PC-9 (cell line): ENCODE measurements at regions not wholly inside any gene's neighbourhood (a gene's known extent, or its start where the extent isn't known, plus 50 kb on each side); places are given as distances from the start of the nearest gene placed in this dataset.

Experiments
- BruUV-seq: library from RNA; stranded (reverse); fragments of 400-500 nt; replicated peaks from 2 replicates; lab custom pipeline; 2021; lab: Mats Ljungman, UMichigan
- CTCF ChIA-PET: fragments of 300-600 bp; sonication (Branson Sonifier 250); formaldehyde crosslinking; loops from one replicate; lab custom pipeline; 2022; ENCODE audit warnings: antibody characterized with exemption; lab: Charles Lee
- POLR2A ChIA-PET: fragments of 300-600 bp; sonication (Branson Sonifier 250); formaldehyde crosslinking; loops from one replicate; lab custom pipeline; 2022; ENCODE audit warnings: antibody characterized with exemption; ENCODE audit not compliant: unreplicated experiment; lab: Charles Lee
- DNase-seq, 2 experiments: peaks; one replicate each; pipeline versions ENCODE4 v3.0.0 to v3.0.0-alpha.2; 2015 to 2022; ENCODE audit warnings: mixed read lengths in 1 of 2
- H2AFZ ChIP-seq: fragments of 200-600 bp; sonication (generic); 2 replicates; pipeline ENCODE4 v1.8.1; 2017; ENCODE audit warnings: antibody characterized with exemption
- H3F3A ChIP-seq: fragments of 200-600 bp; sonication (generic); 2 replicates; pipeline ENCODE4 v1.8.1; 2017; ENCODE audit warnings: antibody characterized with exemption, mild to moderate bottlenecking, low read depth; ENCODE audit not compliant: insufficient read depth
- H3K27ac ChIP-seq: fragments of 200-600 bp; sonication (generic); 2 replicates; pipeline ENCODE4 v1.6.1; 2016; ENCODE audit warnings: mixed run types
- H3K27me3 ChIP-seq: fragments of 200-600 bp; sonication (generic); 2 replicates; pipeline ENCODE4 v1.6.1; 2016; ENCODE audit warnings: low read depth, mixed run types; ENCODE audit not compliant: insufficient read depth
- H3K36me3 ChIP-seq: fragments of 200-600 bp; sonication (generic); 2 replicates; pipeline ENCODE4 v1.6.1; 2016; ENCODE audit warnings: low read depth, mixed run types
- H3K4me1 ChIP-seq: fragments of 200-600 bp; sonication (generic); replicated peaks from 2 replicates; pipeline ENCODE4 v1.6.1; 2016; ENCODE audit warnings: mixed run types; ENCODE audit not compliant: insufficient read depth
- H3K4me2 ChIP-seq: fragments of 200-600 bp; sonication (generic); 2 replicates; pipeline ENCODE4 v1.6.1; 2017; ENCODE audit warnings: mixed run types
- H3K4me3 ChIP-seq: fragments of 200-600 bp; sonication (generic); 2 replicates; pipeline ENCODE4 v1.6.1; 2016; ENCODE audit warnings: mixed run types
- H3K79me2 ChIP-seq: fragments of 200-600 bp; sonication (generic); 2 replicates; pipeline ENCODE4 v1.6.1; 2017; ENCODE audit warnings: low read depth, mixed run types
- H3K9me2 ChIP-seq: fragments of 200-600 bp; sonication (generic); 2 replicates; pipeline ENCODE4 v1.8.1; 2017; ENCODE audit warnings: mild to moderate bottlenecking; ENCODE audit not compliant: insufficient read depth
- H3K9me3 ChIP-seq: fragments of 200-600 bp; sonication (generic); 2 replicates; pipeline ENCODE4 v1.8.1; 2016; ENCODE audit warnings: low read depth; ENCODE audit not compliant: insufficient read depth
- H4K20me1 ChIP-seq: fragments of 200-600 bp; sonication (generic); 2 replicates; pipeline ENCODE4 v1.8.1; 2017; ENCODE audit not compliant: insufficient read depth
- EZH2 ChIP-seq: fragments of 200-600 bp; sonication (generic); IDR thresholded peaks from 2 replicates; pipeline ENCODE4 v1.8.0; 2017; ENCODE audit warnings: antibody characterized with exemption, low read depth
- intact Hi-C: fragments of 100-400 bp; cut with micrococcal nuclease; formaldehyde crosslinking; loops from one replicate; pipeline ENCODE4 v1.10.0; 2022; ENCODE audit not compliant: unreplicated experiment
- TF ChIP-seq, protein P1 (sequence below): fragments of 200-600 bp; sonication (generic); conservative IDR thresholded peaks from 2 replicates; pipeline ENCODE4 v1.6.1; 2017; ENCODE audit warnings: mixed run types, antibody characterized with exemption, mild to moderate bottlenecking, moderate library complexity

DNA sequence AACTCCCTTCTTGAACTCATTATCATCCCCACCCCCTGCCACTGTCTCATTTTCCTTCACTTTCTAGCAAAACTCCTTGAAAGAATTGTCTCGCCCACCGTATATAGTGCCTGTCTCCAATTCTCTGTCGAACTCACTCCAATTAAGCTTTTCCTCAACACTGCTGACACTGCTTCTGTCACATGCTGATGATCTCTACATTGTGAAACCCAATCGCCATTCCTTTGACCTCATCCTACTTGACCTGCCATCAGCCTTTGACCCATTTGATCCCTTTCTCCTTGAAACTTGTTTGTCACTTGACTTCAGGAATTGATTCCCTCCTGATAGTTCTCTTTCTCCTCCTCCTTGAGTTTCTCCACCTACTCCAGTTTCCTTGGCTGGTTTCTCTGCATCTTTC is 54.8 kb downstream of the CCDC71L start:
- no peaks in the 10 kb centered on the region for H3F3A ChIP-seq
- H4K20me1 ChIP-seq = no peaks in the 10 kb centered on the region
- TF ChIP-seq, protein P1, sequence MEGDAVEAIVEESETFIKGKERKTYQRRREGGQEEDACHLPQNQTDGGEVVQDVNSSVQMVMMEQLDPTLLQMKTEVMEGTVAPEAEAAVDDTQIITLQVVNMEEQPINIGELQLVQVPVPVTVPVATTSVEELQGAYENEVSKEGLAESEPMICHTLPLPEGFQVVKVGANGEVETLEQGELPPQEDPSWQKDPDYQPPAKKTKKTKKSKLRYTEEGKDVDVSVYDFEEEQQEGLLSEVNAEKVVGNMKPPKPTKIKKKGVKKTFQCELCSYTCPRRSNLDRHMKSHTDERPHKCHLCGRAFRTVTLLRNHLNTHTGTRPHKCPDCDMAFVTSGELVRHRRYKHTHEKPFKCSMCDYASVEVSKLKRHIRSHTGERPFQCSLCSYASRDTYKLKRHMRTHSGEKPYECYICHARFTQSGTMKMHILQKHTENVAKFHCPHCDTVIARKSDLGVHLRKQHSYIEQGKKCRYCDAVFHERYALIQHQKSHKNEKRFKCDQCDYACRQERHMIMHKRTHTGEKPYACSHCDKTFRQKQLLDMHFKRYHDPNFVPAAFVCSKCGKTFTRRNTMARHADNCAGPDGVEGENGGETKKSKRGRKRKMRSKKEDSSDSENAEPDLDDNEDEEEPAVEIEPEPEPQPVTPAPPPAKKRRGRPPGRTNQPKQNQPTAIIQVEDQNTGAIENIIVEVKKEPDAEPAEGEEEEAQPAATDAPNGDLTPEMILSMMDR = no peak
- no peak for TF ChIP-seq EZH2
- no TSS peak for BruUV-seq
- no peak overlapping the region for H3K27ac ChIP-seq
- no peak overlapping the region for H3K4me2 ChIP-seq
- no peak for DNase-seq
- H3K9me2 ChIP-seq = no peaks in the 10 kb centered on the region
- no peak overlapping the region for H2AFZ ChIP-seq
- intact Hi-C loops = no loop called here
- POLR2A ChIA-PET = no interaction called here
- H3K79me2 ChIP-seq = no peaks in the 10 kb centered on the region
- no peaks in the 10 kb centered on the region for H3K36me3 ChIP-seq
- no peaks in the 10 kb centered on the region for H3K9me3 ChIP-seq
- H3K4me1 ChIP-seq = no peaks in the 10 kb centered on the region
- H3K4me3 ChIP-seq = no peak overlapping the region
- no peaks in the 10 kb centered on the region for H3K27me3 ChIP-seq
- CTCF ChIA-PET = no interaction called here

DNA sequence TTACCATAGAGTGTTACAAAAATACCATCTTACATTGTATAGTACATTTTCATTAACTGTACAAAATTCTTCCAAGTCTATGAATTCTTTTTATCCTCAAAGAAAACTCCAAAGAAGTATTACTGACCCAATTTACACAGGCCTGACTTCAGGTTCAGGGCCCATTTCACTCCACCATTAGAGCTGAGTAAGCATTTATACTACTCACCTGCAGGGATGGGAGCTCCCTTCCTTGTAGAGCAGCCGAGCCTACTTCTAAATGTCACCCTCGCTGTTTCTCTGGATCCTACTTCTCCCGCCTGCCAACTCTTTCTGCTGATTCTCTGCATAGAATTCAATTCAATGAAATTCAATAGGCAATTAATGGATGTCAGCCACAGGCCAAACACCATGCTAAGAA is 56.0 kb downstream of the CCDC71L start:
- intact Hi-C loops = no loop called here
- no TSS peak for BruUV-seq

DNA sequence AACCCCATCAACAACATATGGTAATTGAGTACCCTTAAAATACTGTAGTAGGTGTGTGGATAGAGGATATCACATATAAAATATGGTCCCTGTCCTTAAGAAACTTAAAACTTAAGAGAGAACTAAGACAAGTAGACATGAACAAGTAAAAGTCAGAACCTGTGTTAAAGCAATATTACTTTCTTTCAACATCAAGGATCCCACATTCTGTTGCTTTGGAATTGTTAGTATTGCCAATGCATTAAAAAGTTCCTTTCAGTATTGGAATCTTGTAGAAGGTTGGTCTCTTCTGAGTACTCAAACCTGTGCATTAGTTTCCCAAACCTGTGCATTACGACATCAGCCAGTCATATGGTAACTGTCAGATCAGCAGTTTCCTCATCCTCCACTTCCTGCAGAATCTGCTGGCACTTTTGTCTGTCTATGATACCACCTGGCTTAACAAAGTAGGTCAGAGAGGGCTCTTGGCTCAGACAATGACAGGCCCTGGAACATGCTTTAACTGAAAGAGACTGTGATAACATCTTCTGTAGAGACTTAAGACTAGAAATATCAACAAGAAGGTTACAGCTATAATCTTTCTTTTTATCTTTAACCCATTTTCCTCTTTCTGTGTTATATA is 56.5 kb downstream of the CCDC71L start:
- Histone ChIP-seq H3K27ac (no peak overlapping the region), H4K20me1 (no peaks in the 10 kb centered on the region), H3K4me3 (no peak overlapping the region), H2AFZ (no peak overlapping the region), H3K27me3 (no peaks in the 10 kb centered on the region), H3K9me2 (no peaks in the 10 kb centered on the region), H3K4me2 (no peak overlapping the region), H3K79me2 (no peaks in the 10 kb centered on the region), H3K36me3 (no peaks in the 10 kb centered on the region), H3K4me1 (no peaks in the 10 kb centered on the region), H3F3A (no peaks in the 10 kb centered on the region), H3K9me3 (no peaks in the 10 kb centered on the region)
- TF ChIP-seq, protein P1 = no peak
- TF ChIP-seq EZH2 = no peak
- intact Hi-C loops = no loop called here
- ChIA-PET POLR2A (no interaction called here), CTCF (no interaction called here)
- no peak for DNase-seq
- BruUV-seq = no TSS peak

More for the DNA sequence above, 56.0 kb downstream of the CCDC71L start:
- Histone ChIP-seq H3K36me3 (no peaks in the 10 kb centered on the region), H3K9me2 (no peaks in the 10 kb centered on the region), H3K27ac (no peak overlapping the region), H3K4me1 (no peaks in the 10 kb centered on the region), H3K4me3 (no peak overlapping the region), H3K79me2 (no peaks in the 10 kb centered on the region), H3F3A (no peaks in the 10 kb centered on the region), H2AFZ (no peak overlapping the region), H3K9me3 (no peaks in the 10 kb centered on the region), H3K27me3 (no peaks in the 10 kb centered on the region), H4K20me1 (no peaks in the 10 kb centered on the region), H3K4me2 (no peak overlapping the region)
- CTCF ChIA-PET = no interaction called here
- no peak for TF ChIP-seq EZH2
- TF ChIP-seq, protein P1 = no peak
- POLR2A ChIA-PET = interaction anchor here (0.5 kb wide), 1 partner anchor 23 kb away, joined by 3 read pairs; no protein-coding TSS in a partner anchor
- DNase-seq = no peak
